IPS DF 4.7 (cell line): ENCODE measurements at regions not wholly inside any gene's neighbourhood (a gene's known extent, or its start where the extent isn't known, plus 50 kb on each side); places are given as distances from the start of the nearest gene placed in this dataset.
"Not testable (repeated sequence)": the region's sequence is repeated elsewhere in the genome, so short reads cannot be mapped to it uniquely, and the experiment has no call there.

Source experiments
- DNase-seq: peaks from one replicate; pipeline ENCODE4 v3.0.0-alpha.2; 2013; ENCODE audit warnings: low spot score; ENCODE audit errors: extremely low read depth

- DNase-seq, result no peak
These were observed 72.5 kb upstream of the CYP1B1 start for GRCh38 chr2:38148501-38148900.

GRCh38 chr2:38147333-38148121, 71.6 kb upstream of the CYP1B1 start:
- DNase-seq, result no peak

- peak; percentile 64 for DNase-seq
These were observed 71.0 kb upstream of the CYP1B1 start for GRCh38 chr2:38146907-38147307.

GRCh38 chr2:38146275-38146906, 70.4 kb upstream of the CYP1B1 start:
- DNase-seq, result peak; percentile 7

- no peak for DNase-seq
These were observed 69.3 kb upstream of the CYP1B1 start for GRCh38 chr2:38145236-38145635.

GRCh38 chr2:38142627-38143026, 66.7 kb upstream of the CYP1B1 start:
- DNase-seq, result no peak

GRCh38 chr2:38141501-38141900, 65.5 kb upstream of the CYP1B1 start:
- DNase-seq, result no peak

- DNase-seq, result no peak
These were observed 63.0 kb upstream of the CYP1B1 start for GRCh38 chr2:38138996-38139395.

GRCh38 chr2:38138419-38138818, 62.5 kb upstream of the CYP1B1 start:
- no peak for DNase-seq

- DNase-seq, result not testable (repeated sequence)
These were observed 62.0 kb upstream of the CYP1B1 start for GRCh38 chr2:38137958-38138357.

GRCh38 chr2:38131676-38132075, 55.7 kb upstream of the CYP1B1 start:
- DNase-seq, result no peak

- no peak for DNase-seq
These were observed 54.9 kb upstream of the CYP1B1 start for GRCh38 chr2:38130876-38131275.

- no peak for DNase-seq
These were observed 54.0 kb upstream of the CYP1B1 start for GRCh38 chr2:38129987-38130386.

- no peak for DNase-seq
These were observed 53.5 kb upstream of the CYP1B1 start for GRCh38 chr2:38129481-38129880.

GRCh38 chr2:38128653-38129052, 52.7 kb upstream of the CYP1B1 start:
- DNase-seq, result no peak

- no peak for DNase-seq
These were observed 51.3 kb upstream of the CYP1B1 start for GRCh38 chr2:38127277-38127676.

GRCh38 chr2:38125842-38126241, 49.9 kb upstream of the CYP1B1 start:
- no peak for DNase-seq
